ENCODE measurements at regions not wholly inside any gene's neighbourhood (a gene's known extent, or its start where the extent isn't known, plus 50 kb on each side); places are given as distances from the start of the nearest gene placed in this dataset.

DNA sequence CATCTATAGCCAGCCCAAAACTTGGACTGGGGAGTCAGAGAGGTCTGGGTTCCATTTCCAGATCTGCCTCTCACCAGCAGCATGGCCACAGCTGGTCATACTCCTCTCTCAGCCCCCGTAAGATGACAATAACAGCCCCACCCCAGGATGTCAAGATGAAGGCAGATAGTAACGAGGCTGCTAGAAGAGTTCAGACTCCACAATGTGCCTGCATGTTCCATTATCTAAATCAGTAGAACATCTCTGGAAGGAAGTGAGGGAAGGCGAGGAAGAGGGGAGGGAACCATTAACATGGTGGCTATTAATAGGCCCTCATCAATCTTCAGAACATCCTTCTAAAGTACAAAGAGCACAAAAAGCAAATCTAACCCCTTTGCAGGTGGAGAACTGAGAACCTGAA lies 98.0 kb upstream of the KCNG1 start:
- Mint-ChIP-seq H3K4me1 (ENCODE audit: low read depth) (peaks cover 16% of the 10 kb centered on the region), H3K36me3 (ENCODE audit: low read depth) (no peaks in the 10 kb centered on the region), H3K27me3 (peaks cover 37% of the 10 kb centered on the region), H3K27ac (no peak overlapping the region), H3K9me3 (no peaks in the 10 kb centered on the region), H3K4me3 (no peak overlapping the region)
- POLR2A ChIA-PET = no interaction called here
- intact Hi-C loops (cut with micrococcal nuclease) = loop anchor here (10.0 kb wide), 1 partner anchor 56 kb away; no protein-coding TSS in a partner anchor
- no peak for DNase-seq
- CTCF ChIA-PET = no interaction called here
- no peak for TF ChIP-seq CTCF (IDR thresholded peaks at IDR 0.05)
- no peak for ATAC-seq

DNA sequence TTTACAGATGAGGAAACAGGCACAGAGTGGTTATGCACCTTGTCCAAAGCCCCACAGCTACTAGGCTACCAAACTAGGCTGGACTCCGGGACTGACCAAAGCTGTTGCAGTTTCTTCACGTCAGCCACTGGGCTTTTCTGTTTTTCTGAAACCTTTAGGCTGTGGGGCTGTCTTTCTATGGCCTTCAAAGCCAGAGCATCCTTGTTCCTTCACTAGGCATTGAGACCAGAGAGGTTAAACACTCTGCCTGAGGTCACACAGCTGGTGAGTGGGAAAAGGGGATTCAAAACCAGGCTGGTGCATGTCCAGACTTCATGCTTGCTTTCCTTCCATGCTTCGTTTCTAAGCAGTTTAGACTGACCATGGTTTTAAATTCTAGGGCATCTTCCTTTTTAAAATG lies 97.5 kb upstream of the KCNG1 start:
- Mint-ChIP-seq H3K4me3 (no peak overlapping the region), H3K9me3 (no peaks in the 10 kb centered on the region), H3K27ac (no peak overlapping the region), H3K4me1 (ENCODE audit: low read depth) (peaks cover 16% of the 10 kb centered on the region), H3K27me3 (peaks cover 36% of the 10 kb centered on the region), H3K36me3 (ENCODE audit: low read depth) (no peaks in the 10 kb centered on the region)
- TF ChIP-seq CTCF (IDR thresholded peaks at IDR 0.05) = no peak
- intact Hi-C loops (cut with micrococcal nuclease) = loop anchor here (10.0 kb wide), 1 partner anchor 56 kb away; no protein-coding TSS in a partner anchor
- no peak for DNase-seq
- ChIA-PET POLR2A (no interaction called here), CTCF (no interaction called here)
- ATAC-seq = no peak

DNA sequence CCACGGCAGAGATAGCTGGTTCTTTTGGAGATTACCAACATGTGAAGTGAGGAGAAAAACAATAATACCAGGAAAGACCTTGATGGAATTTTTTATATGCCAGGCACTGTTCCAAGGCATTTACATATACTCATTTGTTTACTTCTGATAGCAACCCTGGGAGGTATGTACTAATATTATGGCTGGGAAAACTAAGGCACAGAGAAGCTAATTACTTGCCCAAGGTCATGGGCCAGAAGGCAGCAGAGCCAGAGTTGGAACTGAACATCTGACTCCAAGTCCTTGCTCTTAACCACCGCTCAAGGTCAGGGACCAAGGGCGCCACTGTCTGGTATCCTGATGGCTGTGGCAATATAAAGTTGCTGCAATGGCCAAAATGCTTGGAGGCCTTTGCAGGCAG lies 97.0 kb upstream of the KCNG1 start:
- TF ChIP-seq CTCF (IDR thresholded peaks at IDR 0.05) = no peak
- no peaks in the 10 kb centered on the region for H3K9me3 Mint-ChIP-seq
- no peak for ATAC-seq
- peaks cover 32% of the 10 kb centered on the region for H3K27me3 Mint-ChIP-seq
- intact Hi-C loops (cut with micrococcal nuclease) = loop anchor here (10.0 kb wide), 1 partner anchor 55 kb away; no protein-coding TSS in a partner anchor
- no peak for DNase-seq
- no peak overlapping the region for H3K4me3 Mint-ChIP-seq
- H3K36me3 Mint-ChIP-seq (ENCODE audit: low read depth) = no peaks in the 10 kb centered on the region
- ChIA-PET POLR2A (no interaction called here), CTCF (no interaction called here)
- H3K4me1 Mint-ChIP-seq (ENCODE audit: low read depth) = peaks cover 16% of the 10 kb centered on the region
- H3K27ac Mint-ChIP-seq = no peak overlapping the region

DNA sequence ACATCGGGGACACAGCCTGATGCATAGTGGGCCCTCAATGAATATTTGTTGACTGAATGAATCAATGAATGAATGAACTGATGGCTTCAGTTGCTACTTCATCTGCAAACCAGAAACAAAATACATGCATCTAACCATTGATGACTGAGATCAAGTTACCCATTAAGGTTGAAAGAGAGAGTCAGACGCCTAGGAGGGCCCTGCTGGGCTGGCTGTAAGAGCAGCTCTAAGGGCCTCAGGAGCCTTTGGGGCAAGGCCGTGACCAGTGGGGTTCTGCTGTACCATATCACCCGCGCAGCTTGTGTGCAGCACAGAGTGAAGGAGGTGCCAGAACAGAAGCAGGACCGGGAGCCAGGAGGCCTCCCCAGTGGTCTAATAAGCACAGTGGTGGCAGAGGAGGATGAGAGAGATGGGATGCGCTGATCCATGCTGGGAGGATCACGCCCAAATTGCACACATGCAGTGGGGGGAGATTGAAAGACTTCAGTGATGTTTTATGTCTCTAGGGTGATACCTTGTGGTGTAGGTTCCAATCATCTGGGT lies 96.1 kb upstream of the KCNG1 start:
- no peak for TF ChIP-seq CTCF (IDR thresholded peaks at IDR 0.05)
- ATAC-seq = no peak
- ChIA-PET POLR2A (no interaction called here), CTCF (no interaction called here)
- DNase-seq = no peak
- no peak overlapping the region for H3K27ac Mint-ChIP-seq
- no peak overlapping the region for H3K4me3 Mint-ChIP-seq
- H3K36me3 Mint-ChIP-seq (ENCODE audit: low read depth) = no peaks in the 10 kb centered on the region
- H3K9me3 Mint-ChIP-seq = no peaks in the 10 kb centered on the region
- peaks cover 16% of the 10 kb centered on the region for H3K4me1 Mint-ChIP-seq (ENCODE audit: low read depth)
- intact Hi-C loops (cut with micrococcal nuclease) = no loop called here
- H3K27me3 Mint-ChIP-seq = peaks cover 34% of the 10 kb centered on the region

GRCh38 chr20:51118216-51118615 lies 95.3 kb upstream of the KCNG1 start:
- POLR2A ChIA-PET = no interaction called here
- Mint-ChIP-seq H3K4me3 (no peak overlapping the region), H3K27me3 (peaks cover 29% of the 10 kb centered on the region), H3K27ac (no peak overlapping the region), H3K36me3 (ENCODE audit: low read depth) (no peaks in the 10 kb centered on the region), H3K4me1 (ENCODE audit: low read depth) (peaks cover 13% of the 10 kb centered on the region), H3K9me3 (no peaks in the 10 kb centered on the region)
- no peak for ATAC-seq
- intact Hi-C loops (cut with micrococcal nuclease) = no loop called here
- no peak for DNase-seq
- TF ChIP-seq CTCF (IDR thresholded peaks at IDR 0.05) = no peak
- CTCF ChIA-PET = interaction anchor here (1.5 kb wide), 1 partner anchor 131 kb away, joined by 4 read pairs; no protein-coding TSS in a partner anchor

All from activated CD8-positive, alpha-beta T cell treated with anti-CD3 and anti-CD28 coated beads for 36 hours (primary cell).